Naive thymus-derived CD4-positive, alpha-beta T cell (primary cell): ENCODE measurements at regions not wholly inside any gene's neighbourhood (a gene's known extent, or its start where the extent isn't known, plus 50 kb on each side); places are given as distances from the start of the nearest gene placed in this dataset.

Source experiments
- ATAC-seq: fragments of 150-1000 bp; cut with Tn5 transposase; 2 replicates; pipeline ENCODE4 v1.10.0; 2021; ENCODE audit warnings: mild to moderate bottlenecking, moderate library complexity
- CTCF ChIA-PET: fragments of 350-600 bp; sonication (Branson Sonifier 250); formaldehyde crosslinking; loops from one replicate; lab custom pipeline; 2021; ENCODE audit warnings: antibody characterized with exemption; lab: Charles Lee
- POLR2A ChIA-PET: fragments of 350-600 bp; sonication (Branson Sonifier 250); formaldehyde crosslinking; loops from one replicate; lab custom pipeline; 2021; ENCODE audit warnings: antibody characterized with exemption, inconsistent platforms; lab: Charles Lee
- DNase-seq, 9 donors: peaks; one replicate each; pipeline versions ENCODE4 v3.0.0 to v3.0.0-alpha.2; 2020 to 2022; ENCODE audit warnings: mixed read lengths in 1 of 9
- H3K27ac ChIP-seq: one replicate; pipeline ENCODE4 v1.7.0; 2013; ENCODE audit warnings: mild to moderate bottlenecking, low read depth, low read length, moderate library complexity
- H3K27me3 ChIP-seq, 2 donors: one replicate each; pipeline ENCODE4 v1.7.0; 2013; ENCODE audit warnings: low read length in 2 of 2, mild to moderate bottlenecking in 2 of 2, moderate library complexity in 2 of 2; ENCODE audit not compliant: control insufficient read depth in 2 of 2, insufficient read depth in 2 of 2
- H3K36me3 ChIP-seq, 3 experiments: 1 replicate in 2 of 3; 2 replicates in 1 of 3; pipeline ENCODE4 v1.7.0; 2013; ENCODE audit warnings: low read length in 3 of 3, mild to moderate bottlenecking in 3 of 3, moderate library complexity in 1 of 3; ENCODE audit not compliant: insufficient read depth in 3 of 3, control insufficient read depth in 2 of 3
- H3K4me1 ChIP-seq, 2 donors: one replicate each; pipeline ENCODE4 v1.7.0; 2013; ENCODE audit warnings: low read length in 2 of 2, mild to moderate bottlenecking in 2 of 2, moderate library complexity in 1 of 2; ENCODE audit not compliant: control insufficient read depth in 2 of 2, insufficient read depth in 2 of 2
- H3K4me3 ChIP-seq: 2 replicates; pipeline ENCODE4 v1.7.0; 2013; ENCODE audit warnings: mild to moderate bottlenecking, low read length
- H3K9me3 ChIP-seq, 3 experiments: 1 replicate in 2 of 3; 2 replicates in 1 of 3; pipeline ENCODE4 v1.7.0; 2013; ENCODE audit warnings: low read length in 3 of 3; ENCODE audit not compliant: control insufficient read depth in 2 of 3
- H3K27ac Mint-ChIP-seq, 9 donors: one replicate each; pipeline ENCODE4 v1.8.0; 2020 to 2022; ENCODE audit warnings: mixed read lengths in 9 of 9, mild to moderate bottlenecking in 8 of 9, moderate library complexity in 5 of 9, inconsistent platforms in 2 of 9
- H3K27me3 Mint-ChIP-seq, 5 donors: one replicate each; pipeline ENCODE4 v1.8.0; 2021 to 2022; ENCODE audit warnings: mixed read lengths in 5 of 5, mild to moderate bottlenecking in 1 of 5
- H3K36me3 Mint-ChIP-seq, 5 donors: one replicate each; pipeline ENCODE4 v1.8.0; 2020 to 2022; ENCODE audit warnings: mixed read lengths in 5 of 5, mild to moderate bottlenecking in 3 of 5, inconsistent platforms in 1 of 5
- H3K4me1 Mint-ChIP-seq, 7 donors: one replicate each; pipeline ENCODE4 v1.8.0; 2020 to 2022; ENCODE audit warnings: mixed read lengths in 7 of 7, mild to moderate bottlenecking in 3 of 7, inconsistent platforms in 1 of 7
- H3K4me3 Mint-ChIP-seq, 10 donors: one replicate each; pipeline ENCODE4 v1.8.0; 2020 to 2022; ENCODE audit warnings: mild to moderate bottlenecking in 10 of 10, mixed read lengths in 10 of 10, moderate library complexity in 6 of 10, inconsistent platforms in 2 of 10
- H3K9me3 Mint-ChIP-seq, 11 donors: one replicate each; pipeline ENCODE4 v1.8.0; 2020 to 2022; ENCODE audit warnings: mixed read lengths in 11 of 11, mild to moderate bottlenecking in 4 of 11, inconsistent platforms in 1 of 11, moderate library complexity in 1 of 11
- intact Hi-C, 2 donors: fragments of 100-400 bp; cut with micrococcal nuclease; formaldehyde crosslinking; loops; one replicate each; pipeline ENCODE4 v1.15.1; 2023

- POLR2A ChIA-PET = no interaction called here
- no peak for DNase-seq
- Mint-ChIP-seq H3K4me1 (no peaks in the 10 kb centered on the region), H3K27me3 (peaks cover 0 to 16% (median 4%) of the 10 kb centered on the region in 5 donors), H3K27ac (no peak overlapping the region), H3K4me3 (no peak overlapping the region), H3K36me3 (no peaks in the 10 kb centered on the region), H3K9me3 (no peaks in the 10 kb centered on the region)
- Histone ChIP-seq H3K36me3 (no peaks in the 10 kb centered on the region), H3K4me1 (no peaks in the 10 kb centered on the region), H3K4me3 (no peak overlapping the region), H3K27ac (no peak overlapping the region), H3K9me3 (no peaks in the 10 kb centered on the region), H3K27me3 (no peaks in the 10 kb centered on the region)
- intact Hi-C loops = loop anchor here in 1 of 2 donors (10.0 kb wide), 1 partner anchor 312 kb away; the partner anchor contains the start of gene CITED2
- CTCF ChIA-PET = no interaction called here
- no peak for ATAC-seq
Observed at GRCh38 chr6:139687055-139687454, 312.6 kb upstream of the CITED2 start.

GRCh38 chr6:139686308-139686707 lies 311.9 kb upstream of the CITED2 start:
- intact Hi-C loops = loop anchor here in 1 of 2 donors (10.0 kb wide), 1 partner anchor 312 kb away; the partner anchor contains the start of gene CITED2
- Histone ChIP-seq H3K4me1 (no peaks in the 10 kb centered on the region), H3K27ac (no peak overlapping the region), H3K27me3 (no peaks in the 10 kb centered on the region), H3K9me3 (no peaks in the 10 kb centered on the region), H3K36me3 (no peaks in the 10 kb centered on the region), H3K4me3 (no peak overlapping the region)
- CTCF ChIA-PET = no interaction called here
- Mint-ChIP-seq H3K36me3 (no peaks in the 10 kb centered on the region), H3K4me3 (no peak overlapping the region), H3K9me3 (no peaks in the 10 kb centered on the region), H3K27me3 (peaks cover 0 to 12% (median 4%) of the 10 kb centered on the region in 5 donors), H3K4me1 (no peaks in the 10 kb centered on the region), H3K27ac (no peak overlapping the region)
- DNase-seq (no peak), ATAC-seq (no peak)
- POLR2A ChIA-PET = no interaction called here

- intact Hi-C loops = loop anchor here in 1 of 2 donors (10.0 kb wide), 1 partner anchor 310 kb away; the partner anchor contains the start of gene CITED2
- Histone ChIP-seq H3K9me3 (no peaks in the 10 kb centered on the region), H3K27me3 (no peaks in the 10 kb centered on the region), H3K4me1 (no peaks in the 10 kb centered on the region), H3K4me3 (no peak overlapping the region), H3K27ac (no peak overlapping the region), H3K36me3 (no peaks in the 10 kb centered on the region)
- Mint-ChIP-seq H3K9me3 (no peaks in the 10 kb centered on the region), H3K27me3 (peaks cover 0 to 10% (median 3%) of the 10 kb centered on the region in 5 donors), H3K4me3 (no peak overlapping the region), H3K4me1 (no peaks in the 10 kb centered on the region), H3K27ac (no peak overlapping the region), H3K36me3 (no peaks in the 10 kb centered on the region)
- CTCF ChIA-PET = no interaction called here
- POLR2A ChIA-PET = no interaction called here
- no peak for DNase-seq
- no peak for ATAC-seq
Observed at GRCh38 chr6:139685009-139685408, 310.6 kb upstream of the CITED2 start.

GRCh38 chr6:139680819-139681218 lies 306.4 kb upstream of the CITED2 start:
- H3K27me3 Mint-ChIP-seq = peaks cover 0 to 4% (median 0%) of the 10 kb centered on the region in 5 donors
- no peaks in the 10 kb centered on the region for H3K9me3 ChIP-seq
- no peaks in the 10 kb centered on the region for H3K36me3 Mint-ChIP-seq
- H3K36me3 ChIP-seq = no peaks in the 10 kb centered on the region
- H3K4me1 Mint-ChIP-seq = no peaks in the 10 kb centered on the region
- H3K9me3 Mint-ChIP-seq = no peaks in the 10 kb centered on the region
- intact Hi-C loops = loop anchor here in 1 of 2 donors (10.0 kb wide), 1 partner anchor 306 kb away; the partner anchor contains the start of gene CITED2
- ChIA-PET POLR2A (no interaction called here), CTCF (no interaction called here)
- no peak overlapping the region for H3K27ac ChIP-seq
- H3K27ac Mint-ChIP-seq = no peak overlapping the region
- no peaks in the 10 kb centered on the region for H3K27me3 ChIP-seq
- ATAC-seq = no peak
- no peaks in the 10 kb centered on the region for H3K4me1 ChIP-seq
- no peak for DNase-seq
- H3K4me3 ChIP-seq = no peak overlapping the region
- no peak overlapping the region for H3K4me3 Mint-ChIP-seq

GRCh38 chr6:139679516-139680179 lies 305.2 kb upstream of the CITED2 start:
- ATAC-seq (no peak), DNase-seq (no peak)
- Mint-ChIP-seq H3K36me3 (no peaks in the 10 kb centered on the region), H3K4me1 (no peaks in the 10 kb centered on the region), H3K27me3 (peaks cover 0 to 1% (median 0%) of the 10 kb centered on the region in 5 donors), H3K9me3 (no peaks in the 10 kb centered on the region), H3K27ac (no peak overlapping the region), H3K4me3 (no peak overlapping the region)
- Histone ChIP-seq H3K27me3 (no peaks in the 10 kb centered on the region), H3K36me3 (no peaks in the 10 kb centered on the region), H3K9me3 (no peaks in the 10 kb centered on the region), H3K4me1 (no peaks in the 10 kb centered on the region), H3K4me3 (no peak overlapping the region), H3K27ac (no peak overlapping the region)
- ChIA-PET POLR2A (no interaction called here), CTCF (no interaction called here)
- intact Hi-C loops = loop anchor here in 1 of 2 donors (10.0 kb wide), 1 partner anchor 305 kb away; the partner anchor contains the start of gene CITED2

GRCh38 chr6:139676718-139677117 lies 302.3 kb upstream of the CITED2 start:
- ATAC-seq = no peak
- POLR2A ChIA-PET = no interaction called here
- no peak overlapping the region for H3K4me3 Mint-ChIP-seq
- no peaks in the 10 kb centered on the region for H3K4me1 Mint-ChIP-seq
- H3K27ac ChIP-seq = no peak overlapping the region
- H3K27ac Mint-ChIP-seq = no peak overlapping the region
- DNase-seq = no peak
- H3K9me3 Mint-ChIP-seq = peaks cover 0 to 3% (median 0%) of the 10 kb centered on the region in 11 donors
- H3K4me1 ChIP-seq = no peaks in the 10 kb centered on the region
- H3K27me3 ChIP-seq = no peaks in the 10 kb centered on the region
- intact Hi-C loops = no loop called here
- H3K27me3 Mint-ChIP-seq = peaks cover 0 to 12% (median 0%) of the 10 kb centered on the region in 5 donors
- no peak overlapping the region for H3K4me3 ChIP-seq
- H3K36me3 ChIP-seq = no peaks in the 10 kb centered on the region
- H3K36me3 Mint-ChIP-seq = no peaks in the 10 kb centered on the region
- CTCF ChIA-PET = no interaction called here
- no peaks in the 10 kb centered on the region for H3K9me3 ChIP-seq

- POLR2A ChIA-PET = no interaction called here
- H3K27ac Mint-ChIP-seq = no peak overlapping the region
- no peaks in the 10 kb centered on the region for H3K36me3 ChIP-seq
Observed at GRCh38 chr6:139666284-139666683, 291.8 kb upstream of the CITED2 start.

More at GRCh38 chr6:139666284-139666683, 291.8 kb upstream of the CITED2 start:
- Histone ChIP-seq H3K4me3 (no peak overlapping the region), H3K4me1 (no peaks in the 10 kb centered on the region), H3K27me3 (no peaks in the 10 kb centered on the region), H3K9me3 (peaks cover 0 to 5% (median 0%) of the 10 kb centered on the region in 3 experiments), H3K27ac (no peak overlapping the region)
- peaks cover 5 to 31% (median 18%) of the 10 kb centered on the region in 5 donors for H3K27me3 Mint-ChIP-seq
- DNase-seq (no peak), ATAC-seq (no peak)
- CTCF ChIA-PET = interaction anchor here (0.5 kb wide), 1 partner anchor 37 kb away, joined by 3 read pairs; no protein-coding TSS in a partner anchor
- H3K9me3 Mint-ChIP-seq = peaks cover 0 to 47% (median 19%) of the 10 kb centered on the region in 11 donors
- H3K4me1 Mint-ChIP-seq = no peaks in the 10 kb centered on the region
- H3K4me3 Mint-ChIP-seq = no peak overlapping the region
- peaks cover 0 to 12% (median 0%) of the 10 kb centered on the region in 5 donors for H3K36me3 Mint-ChIP-seq
- intact Hi-C loops = no loop called here
